Hematopoietic multipotent progenitor cell treated with erythropoietin and hydrocortisone succinate and interleukin-3 and kit ligand, for 6 days (in vitro differentiated cells): ENCODE measurements at regions not wholly inside any gene's neighbourhood (a gene's known extent, or its start where the extent isn't known, plus 50 kb on each side); places are given as distances from the start of the nearest gene placed in this dataset.

Source experiments
- DNase-seq: peaks from one replicate; pipeline ENCODE4 v3.0.0-alpha.2; 2015

DNA sequence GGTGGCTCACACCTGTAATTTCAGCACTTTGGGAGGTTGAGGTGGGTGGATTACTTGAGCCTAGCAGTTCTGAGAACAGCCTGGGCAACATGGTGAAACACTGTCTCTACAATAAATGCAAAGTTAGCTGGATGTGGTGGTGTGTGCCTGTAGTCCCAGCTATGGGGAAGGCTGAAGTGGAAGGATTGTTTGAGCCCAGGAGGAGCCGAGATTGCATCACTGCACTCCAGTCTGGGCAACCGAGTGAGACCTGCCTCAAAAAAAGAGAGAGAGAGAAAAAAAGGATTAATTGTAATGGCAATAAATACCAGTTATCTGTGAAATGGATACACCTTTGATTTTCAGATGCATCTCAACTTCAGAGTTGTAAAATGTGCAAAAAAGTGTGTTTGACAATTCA, 58.8 kb downstream of the SPRY1 start:
- no peak for DNase-seq

DNA sequence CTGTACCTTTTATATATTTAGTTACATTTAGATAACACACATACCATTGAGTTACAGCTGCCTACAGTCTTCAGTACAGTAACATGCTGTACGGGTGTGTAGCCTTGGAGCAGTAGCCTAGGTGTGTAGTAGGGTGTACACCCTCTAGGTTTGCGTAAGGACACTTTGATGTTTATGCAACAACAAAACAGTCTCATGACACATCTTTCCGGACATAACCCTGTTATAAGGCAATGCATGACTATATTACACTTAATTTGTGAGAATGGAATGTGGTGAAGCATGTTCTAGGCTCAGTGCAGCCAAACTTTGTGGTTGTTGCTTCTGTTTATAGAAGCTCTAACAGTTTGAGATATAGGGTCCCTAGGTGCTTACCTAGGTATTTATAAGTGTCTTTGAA, 65.4 kb downstream of the SPRY1 start:
- DNase-seq, result no peak

DNA sequence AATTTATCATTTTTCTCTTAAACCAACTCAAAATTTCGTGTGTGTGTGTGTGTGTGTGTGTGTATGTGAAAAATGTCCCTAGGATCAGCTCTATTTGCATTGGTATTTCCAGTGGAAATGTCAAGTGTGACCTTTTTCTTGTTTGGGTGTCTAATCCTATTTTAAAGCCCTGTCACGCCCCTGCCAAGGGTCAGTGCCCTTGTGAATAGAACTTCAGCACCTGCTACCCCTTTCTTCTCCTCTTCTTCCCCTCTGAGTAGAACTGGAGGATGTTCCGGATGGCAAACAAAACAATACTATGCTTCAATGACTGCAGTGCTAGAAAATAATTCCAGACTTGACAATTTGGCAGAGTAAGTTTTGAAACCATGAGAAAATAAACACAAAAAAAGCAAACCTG, 67.3 kb downstream of the SPRY1 start:
- no peak for DNase-seq

DNA sequence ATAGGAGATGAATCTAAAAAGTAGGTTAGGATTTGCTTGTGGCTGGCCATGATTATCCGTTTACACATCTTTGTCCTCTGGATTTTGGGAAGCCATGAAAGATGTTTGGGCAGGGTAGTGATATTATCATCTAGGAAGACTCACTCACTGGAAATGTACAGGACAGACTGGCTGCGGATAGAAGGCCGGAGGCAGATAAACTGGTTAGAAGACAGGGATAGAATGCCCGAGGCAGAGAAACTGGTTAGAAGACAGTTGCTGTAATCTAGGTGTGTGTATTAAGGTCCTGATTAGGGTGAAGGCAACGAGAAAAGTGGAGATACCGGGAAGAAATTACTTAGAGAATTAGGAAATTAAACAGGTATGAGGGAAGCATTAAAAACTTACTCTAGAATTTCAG, 68.8 kb downstream of the SPRY1 start:
- DNase-seq, result no peak

DNA sequence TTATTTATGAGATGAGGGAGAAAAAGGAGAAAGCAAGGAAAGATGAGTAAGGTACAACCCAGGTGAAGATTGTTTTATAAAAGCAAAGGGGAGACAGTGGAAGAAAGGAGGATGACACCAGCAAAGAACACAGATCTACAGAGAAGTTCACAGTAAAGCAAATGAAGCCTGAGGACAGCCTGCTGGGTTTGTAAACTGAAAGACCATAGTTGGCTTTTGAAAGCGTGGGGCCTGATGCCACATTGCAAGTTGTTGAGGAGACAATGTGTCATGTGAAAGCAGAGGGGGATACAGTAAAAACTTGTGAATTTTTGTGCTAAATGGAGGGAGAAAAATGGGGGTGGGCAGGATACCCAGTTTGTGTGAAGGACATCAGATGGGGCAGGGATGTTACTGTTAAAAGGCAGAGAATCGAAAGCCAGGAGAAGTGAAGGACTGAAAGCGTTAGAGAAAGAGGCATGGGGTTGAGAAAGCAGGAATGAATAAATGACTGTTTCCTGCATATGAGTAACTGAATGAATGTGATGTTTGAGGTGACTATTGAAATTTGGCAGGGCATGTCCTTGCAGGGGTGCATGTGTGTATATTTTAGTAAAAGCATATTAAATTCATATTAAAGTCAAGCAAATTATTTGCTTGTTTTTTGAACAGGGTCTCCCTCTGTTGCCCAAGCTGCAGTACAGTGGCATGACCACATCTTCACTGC, 69.6 kb downstream of the SPRY1 start:
- DNase-seq, result no peak

DNA sequence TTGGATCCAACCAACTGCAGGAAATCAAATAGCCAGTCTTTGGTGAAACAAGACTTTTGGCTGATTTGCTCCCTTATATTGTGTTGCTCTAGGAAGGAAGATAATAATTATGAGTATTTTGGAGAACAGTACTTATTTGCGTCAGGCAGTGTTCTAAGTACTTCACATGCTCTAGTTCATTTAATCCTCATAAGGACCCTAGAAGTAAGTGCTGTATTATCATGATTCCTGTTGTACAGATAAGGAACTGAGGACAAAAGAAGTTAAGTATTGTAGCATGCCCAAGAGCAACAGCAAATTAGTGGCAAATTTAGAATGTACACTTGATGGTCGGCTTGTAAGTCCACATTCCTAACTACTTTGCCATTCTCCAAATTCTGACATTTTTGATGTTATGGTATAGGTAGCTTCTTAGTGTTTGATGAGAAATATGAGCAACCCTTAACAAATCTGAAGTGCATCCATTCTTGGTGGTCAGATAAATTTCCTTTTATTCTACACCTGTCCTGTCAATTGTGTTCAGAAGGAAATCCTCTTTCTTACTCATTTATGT, 72.0 kb downstream of the SPRY1 start:
- DNase-seq, result no peak

DNA sequence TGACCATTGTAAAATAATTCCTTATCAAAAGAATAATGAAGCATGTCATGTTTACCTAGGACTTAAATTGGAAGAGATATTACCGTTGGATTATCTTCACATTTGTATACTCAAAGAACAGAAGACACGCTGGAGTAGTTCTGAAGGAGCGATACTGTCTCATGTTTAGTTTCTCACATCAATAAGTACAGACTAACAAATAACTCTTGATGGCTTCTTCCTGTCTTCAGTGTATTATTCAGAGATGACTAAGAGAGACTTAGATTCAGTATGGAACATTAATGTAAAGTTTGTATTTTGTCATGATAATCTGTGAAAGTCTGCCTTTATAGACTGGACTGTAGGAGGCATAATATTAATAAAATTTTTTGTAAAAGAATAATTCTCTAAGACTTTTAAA, 72.7 kb downstream of the SPRY1 start:
- no peak for DNase-seq

DNA sequence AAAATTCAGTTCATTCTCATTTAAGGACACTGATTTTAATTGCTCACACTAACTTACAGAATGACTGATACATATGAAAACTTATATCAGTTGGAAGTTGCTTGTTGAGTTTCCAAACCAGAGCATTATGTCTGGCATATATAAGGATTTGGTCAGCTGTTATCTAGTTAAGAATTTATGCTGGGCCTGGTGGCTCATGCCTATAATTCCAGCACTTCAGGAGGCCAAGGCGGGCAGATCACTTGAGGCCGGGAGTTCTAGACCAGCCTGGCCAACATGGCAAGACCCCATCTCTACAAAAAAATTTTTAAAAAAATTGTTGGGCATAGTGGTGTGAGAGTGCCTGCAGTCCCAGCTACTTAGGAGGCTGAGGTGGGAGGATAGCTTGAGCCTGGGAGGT, 73.1 kb downstream of the SPRY1 start:
- DNase-seq, result no peak

DNA sequence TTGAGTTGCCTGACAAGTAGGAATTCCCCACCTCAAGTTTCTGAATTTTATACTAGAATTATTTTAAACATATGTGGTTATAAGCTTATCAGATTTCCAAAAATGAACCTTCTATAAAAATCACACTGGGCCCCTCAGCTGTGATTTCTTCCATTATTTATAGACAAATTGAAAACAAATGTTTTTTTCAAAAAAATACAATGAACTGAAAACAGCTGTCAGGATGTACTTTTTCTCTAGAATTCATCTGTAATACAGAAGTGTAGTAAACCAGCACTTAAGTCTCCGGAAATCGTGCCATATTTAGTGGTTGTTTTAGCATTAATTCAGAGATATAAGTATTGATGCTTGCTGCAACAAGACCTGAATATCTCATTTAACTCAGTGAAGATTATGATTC, 74.0 kb downstream of the SPRY1 start:
- DNase-seq, result no peak

DNA sequence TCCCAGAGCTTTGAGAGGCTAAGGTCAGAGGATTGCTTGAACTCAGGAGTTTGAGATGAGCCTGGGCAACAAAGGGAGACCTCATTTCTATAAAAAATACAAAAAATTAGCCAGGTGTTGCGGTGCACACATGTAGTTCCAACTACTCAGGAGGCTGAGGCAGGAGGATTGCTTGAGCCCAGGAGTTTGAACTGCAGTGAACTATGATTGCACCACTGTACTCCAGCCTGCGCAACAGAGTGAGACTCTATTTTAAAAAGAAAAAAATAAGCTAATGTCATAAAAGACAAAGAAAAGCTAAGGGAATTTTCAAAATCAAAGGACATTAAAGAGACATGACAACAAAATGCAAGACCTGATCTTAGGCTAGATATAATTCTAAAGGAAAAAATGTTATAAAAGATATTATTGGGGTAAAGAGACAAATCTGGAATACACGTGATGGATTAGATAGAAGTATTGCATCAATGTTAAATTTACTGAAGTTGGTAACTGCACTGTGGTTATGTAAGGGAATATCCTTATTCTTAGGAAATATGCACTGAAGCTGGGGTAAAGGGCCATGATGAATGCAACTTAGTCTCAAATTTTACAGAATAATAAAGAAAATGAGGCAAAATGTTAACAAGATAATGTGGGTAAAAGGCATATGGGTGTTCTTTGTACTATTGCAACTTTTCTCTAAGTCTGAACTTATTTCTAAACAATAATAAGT, 75.2 kb downstream of the SPRY1 start:
- DNase-seq, result no peak

DNA sequence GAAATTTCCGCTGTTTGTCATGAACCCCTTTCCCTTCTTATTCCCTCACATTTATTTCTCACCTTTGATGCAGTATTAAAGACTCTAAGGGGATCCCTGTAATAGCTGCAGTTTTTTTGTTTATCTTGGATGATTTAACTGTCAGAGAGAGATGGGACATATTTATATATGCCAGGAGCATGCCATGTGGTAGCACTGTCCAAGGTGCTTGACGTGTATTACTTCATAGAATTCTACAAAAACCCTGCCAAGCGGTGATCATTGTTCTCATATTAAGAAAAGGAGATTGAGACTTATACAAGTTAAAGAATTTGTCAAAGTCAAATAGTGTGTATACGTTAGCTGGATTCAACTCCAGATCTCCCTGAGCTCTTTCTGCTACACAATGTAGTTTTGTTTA, 78.2 kb downstream of the SPRY1 start:
- peak; percentile 11 for DNase-seq

DNA sequence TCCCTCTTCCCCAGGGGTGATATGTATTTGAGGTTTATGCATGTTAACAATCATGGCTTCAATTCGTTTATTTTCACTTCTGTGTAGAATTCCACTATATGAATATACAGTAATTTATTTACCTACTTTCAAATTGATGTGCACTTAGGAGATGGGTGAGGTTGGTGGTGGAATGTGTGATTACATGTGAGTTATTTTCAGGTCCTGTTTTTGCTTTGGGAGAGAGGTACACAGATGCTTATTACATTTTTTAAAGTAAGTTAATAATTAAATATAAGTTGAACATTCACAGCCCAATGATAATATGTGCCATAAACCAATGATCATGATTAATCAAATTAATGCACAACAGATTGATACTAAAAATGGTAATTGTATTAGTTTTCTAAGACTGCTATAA, 79.5 kb downstream of the SPRY1 start:
- no peak for DNase-seq

DNA sequence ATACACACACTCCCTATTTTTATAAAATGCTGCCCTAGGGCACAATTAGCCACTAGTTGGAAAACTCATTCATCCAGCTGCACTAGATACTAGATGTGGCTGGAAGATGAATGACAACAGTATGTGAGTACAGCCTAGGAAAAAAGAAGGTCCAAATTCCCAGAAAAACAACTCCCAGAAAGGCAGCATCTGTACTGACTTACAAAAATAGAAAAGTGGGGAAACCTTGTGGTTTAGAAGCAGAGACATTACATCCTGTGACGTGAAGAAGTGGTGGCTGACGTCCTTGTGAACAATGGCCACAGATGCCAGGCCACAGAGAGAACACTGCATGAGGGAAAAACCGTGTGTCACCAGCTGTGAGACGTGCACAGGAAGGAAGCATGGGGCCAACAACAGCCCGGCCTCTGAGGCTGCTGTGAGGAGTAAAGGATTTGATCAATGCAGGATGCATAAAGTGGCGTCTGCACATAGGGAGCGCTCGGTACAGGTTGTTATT, 81.2 kb downstream of the SPRY1 start:
- DNase-seq, result peak; percentile 44

DNA sequence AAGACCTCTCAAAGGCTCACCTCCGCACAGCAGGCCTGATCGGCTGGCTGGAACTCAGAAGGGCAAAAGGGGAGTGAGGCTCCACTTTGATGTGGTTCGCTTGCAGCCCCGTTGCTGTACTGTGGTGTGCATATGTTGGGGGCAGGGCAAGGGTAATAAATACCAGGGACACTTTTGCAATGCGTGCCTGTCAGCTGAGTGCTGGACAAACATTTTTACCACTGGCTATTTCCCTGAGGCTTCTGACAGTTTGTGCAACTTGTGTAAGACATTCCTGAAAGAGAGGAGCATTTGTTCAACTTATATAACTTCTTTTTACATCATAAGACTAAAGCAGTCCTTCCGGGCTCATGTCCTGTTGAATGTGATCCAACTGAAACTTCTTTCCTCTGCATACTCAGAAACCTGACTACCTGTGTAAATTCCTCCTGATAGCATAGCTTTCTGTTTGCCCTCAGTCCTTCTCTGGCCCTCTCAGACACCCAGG, 82.3 kb downstream of the SPRY1 start:
- DNase-seq, result no peak

DNA sequence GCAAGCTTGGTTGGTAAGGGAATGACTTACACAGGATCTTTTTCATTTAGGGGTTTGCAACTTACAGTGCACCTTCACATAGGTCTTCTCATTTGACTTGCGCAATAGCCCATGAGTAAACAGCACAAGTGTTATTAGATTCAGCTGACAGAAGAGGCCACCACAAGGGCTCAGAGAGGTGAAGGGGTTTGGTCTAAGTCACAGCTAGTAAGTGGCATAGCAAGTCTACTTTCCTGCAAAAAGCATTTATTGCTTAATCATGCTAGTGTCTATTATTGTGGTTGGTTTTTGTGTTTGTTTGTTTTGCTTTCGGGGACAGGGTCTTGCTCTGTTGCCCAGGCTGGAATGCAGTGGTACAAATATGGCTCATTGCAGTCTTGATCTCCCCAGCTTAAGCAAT, 83.3 kb downstream of the SPRY1 start:
- DNase-seq, result no peak

DNA sequence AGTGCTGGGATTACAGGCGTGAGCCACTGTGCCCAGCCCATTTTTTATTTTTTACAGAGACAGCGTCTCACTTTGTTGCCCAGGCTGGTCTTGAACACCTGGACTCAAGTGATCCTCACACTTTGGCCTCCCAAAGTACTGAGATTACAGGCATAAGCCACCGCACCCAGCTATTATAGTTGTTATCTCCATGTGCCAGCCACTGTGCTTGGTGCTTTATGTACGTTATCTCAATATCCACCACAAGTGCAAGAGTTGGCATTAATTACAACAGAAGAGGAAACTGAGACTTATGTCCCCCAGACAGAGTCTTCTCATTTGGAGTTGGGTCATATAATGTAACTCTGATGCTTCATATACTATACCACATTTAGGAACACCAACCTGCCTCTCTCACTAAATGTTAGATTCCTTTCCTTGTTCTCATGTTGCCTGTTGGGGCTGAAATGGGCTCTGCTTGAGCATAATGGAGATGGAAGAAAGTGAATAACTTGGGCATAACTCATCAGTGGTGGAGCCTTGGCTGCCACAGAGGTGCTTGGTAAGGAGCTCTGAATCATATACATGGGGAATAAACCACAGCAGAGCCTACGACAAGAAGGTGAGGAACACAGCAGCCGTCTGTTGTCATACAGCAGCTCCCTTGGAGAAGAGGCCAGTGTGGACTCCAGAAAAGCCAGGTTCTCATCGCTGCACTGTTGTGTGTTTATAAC, 84.3 kb downstream of the SPRY1 start:
- peak; percentile 73 for DNase-seq

DNA sequence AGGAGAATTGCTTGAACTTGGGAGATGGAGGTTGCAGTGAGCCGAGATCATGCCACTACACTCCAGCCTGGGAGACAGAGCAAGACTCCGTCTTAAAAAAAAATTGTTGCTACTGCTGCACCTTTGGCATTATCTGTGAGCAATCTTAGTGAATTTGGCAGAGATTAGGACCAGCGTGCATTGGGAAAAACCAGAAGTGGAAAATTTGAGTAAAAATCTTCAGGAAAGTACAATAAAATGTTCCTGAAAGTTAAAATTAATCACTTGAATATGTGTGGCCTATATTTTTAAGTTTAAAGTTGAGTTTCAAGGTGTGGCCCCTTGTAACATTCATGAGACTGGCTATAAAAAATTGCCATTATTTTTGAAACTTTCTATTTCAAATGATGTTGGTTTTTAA, 85.1 kb downstream of the SPRY1 start:
- DNase-seq, result no peak

DNA sequence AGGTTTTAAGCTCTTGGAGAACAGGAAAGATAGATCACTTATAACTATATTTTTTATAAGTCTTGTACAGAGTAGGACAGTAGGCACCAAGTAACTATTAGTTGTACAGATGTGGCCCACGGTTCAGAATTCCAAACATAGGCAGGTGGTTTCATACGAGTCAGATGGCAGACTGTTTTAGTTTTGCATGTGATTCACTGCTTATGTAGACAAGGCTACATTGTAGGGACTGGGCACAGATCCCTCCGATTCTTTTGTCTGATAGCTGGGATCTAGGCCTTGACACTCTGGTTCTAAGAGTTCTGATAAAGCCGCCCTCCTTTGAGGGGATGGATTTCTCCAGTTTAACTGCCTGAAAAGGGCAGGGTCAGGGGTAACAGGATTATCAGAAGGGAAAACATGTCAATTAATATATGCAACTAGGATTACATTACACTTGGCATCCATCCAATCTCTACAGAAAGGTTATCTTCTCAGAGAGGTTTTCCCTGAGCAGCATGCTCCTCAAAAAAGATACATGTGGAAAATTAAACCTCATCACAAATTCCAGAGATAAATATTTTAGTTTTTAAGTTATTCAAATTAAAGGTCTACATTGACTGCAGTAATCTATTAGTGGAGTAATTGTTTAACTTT, 87.8 kb downstream of the SPRY1 start:
- peak; percentile 59 for DNase-seq

DNA sequence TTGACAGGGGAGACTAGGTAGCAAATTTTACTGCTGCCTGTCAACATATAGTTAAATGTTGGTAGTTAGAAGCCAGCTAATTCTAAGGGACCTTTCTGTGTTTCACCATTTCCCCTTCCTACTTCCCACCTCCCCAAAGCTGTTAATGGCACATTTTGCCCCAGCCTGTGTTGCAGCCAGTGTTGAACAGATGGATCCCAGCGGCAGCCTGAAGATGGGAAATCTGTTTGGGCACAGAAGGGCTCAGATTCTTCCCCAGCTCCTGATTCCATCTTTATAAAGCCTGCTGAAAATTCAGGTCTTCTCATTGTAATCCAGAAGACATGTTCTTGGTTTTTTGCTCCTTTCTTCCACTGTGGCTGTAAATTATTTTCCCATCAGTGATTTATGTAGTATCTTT, 89.0 kb downstream of the SPRY1 start:
- no peak for DNase-seq

DNA sequence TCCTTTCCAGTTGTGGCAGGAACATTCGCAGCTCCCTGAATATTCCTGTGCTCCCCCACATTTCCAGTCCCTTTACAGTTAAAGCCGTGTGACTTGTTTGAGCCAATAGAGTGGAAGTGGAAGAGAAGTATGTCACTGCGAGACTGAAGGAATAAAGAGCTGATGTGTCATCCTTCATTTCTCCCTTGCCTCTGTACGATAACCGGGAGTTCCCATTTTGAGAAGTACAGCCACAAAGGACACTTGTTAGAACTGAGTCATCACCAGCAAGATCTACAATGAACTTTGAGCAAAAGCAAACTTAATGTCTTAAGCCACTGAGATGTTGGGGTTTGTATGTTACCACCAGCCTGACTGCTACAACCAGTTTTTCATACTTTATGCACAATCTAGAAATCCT, 92.3 kb downstream of the SPRY1 start:
- peak; percentile 59 for DNase-seq

DNA sequence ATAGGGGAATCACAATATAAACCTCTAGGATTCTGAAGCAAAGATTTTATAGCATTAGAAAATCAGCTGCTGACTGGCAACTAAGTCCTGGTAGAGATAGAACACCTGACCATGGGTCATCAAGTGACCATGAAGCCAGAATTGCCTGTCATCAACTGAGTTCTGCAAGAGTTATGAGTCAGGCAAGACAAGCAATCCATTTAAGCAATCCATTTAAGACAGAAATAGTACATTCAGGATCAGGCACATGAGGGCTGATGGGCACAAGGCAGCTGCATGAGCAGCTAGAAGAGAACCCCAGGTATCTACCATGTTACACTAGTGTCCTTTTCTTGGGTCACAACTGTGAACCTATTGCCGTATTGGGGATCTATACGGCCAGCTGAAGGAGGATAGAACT, 98.9 kb downstream of the SPRY1 start:
- no peak for DNase-seq

DNA sequence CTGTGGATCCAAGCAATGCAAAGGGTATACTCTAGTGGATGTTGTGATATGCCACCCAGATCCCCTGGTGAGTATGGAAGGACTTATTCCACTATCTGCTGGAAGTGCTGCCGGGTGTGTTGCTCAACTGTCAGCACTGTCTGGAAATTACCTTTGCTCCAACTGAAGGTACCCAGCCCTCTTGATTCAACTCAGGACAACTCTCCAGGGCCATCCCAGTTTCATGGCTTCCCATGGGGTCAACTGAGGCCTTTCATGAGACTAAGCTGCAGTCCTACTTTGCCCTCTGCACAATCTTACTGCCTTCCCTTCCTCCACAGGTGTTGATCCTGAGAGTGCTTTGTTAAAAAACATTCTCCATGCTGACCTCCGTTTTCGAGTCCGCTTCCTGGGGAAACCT, 99.8 kb downstream of the SPRY1 start:
- DNase-seq, result no peak

DNA sequence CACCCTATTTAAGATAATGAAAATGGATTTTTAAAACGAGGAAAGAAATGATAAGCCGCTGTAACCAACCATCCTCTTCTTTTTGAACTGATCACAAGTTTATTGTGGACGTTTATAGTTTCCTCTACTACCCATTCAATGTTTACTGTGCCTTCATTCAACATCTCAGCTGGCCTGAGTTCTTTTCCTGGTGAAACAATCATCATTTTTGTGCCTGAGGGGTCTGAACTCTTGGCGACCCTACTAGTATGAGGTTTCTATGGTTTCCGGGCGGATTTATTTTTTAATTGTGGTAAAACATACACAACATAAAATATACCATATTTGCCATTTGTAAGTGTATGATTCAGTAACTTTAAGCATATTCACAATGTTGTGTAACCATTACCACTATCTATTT, 100.7 kb downstream of the SPRY1 start:
- no peak for DNase-seq
